MM.1S (cell line): ENCODE measurements at regions not wholly inside any gene's neighbourhood (a gene's known extent, or its start where the extent isn't known, plus 50 kb on each side); places are given as distances from the start of the nearest gene placed in this dataset.

ENCODE experiments used
- DNase-seq: peaks from one replicate; pipeline ENCODE4 v3.0.0-alpha.2; 2015
- H2AFZ ChIP-seq: fragments of 300-600 bp; sonication (generic); 2 replicates; pipeline ENCODE4 v1.6.0; 2016; ENCODE audit warnings: antibody characterized with exemption, low read length
- H3F3A ChIP-seq: fragments of 300-600 bp; sonication (generic); 2 replicates; pipeline ENCODE4 v1.6.1; 2016; ENCODE audit warnings: mild to moderate bottlenecking, antibody characterized with exemption, low read length, moderate library complexity, mixed read lengths; ENCODE audit not compliant: insufficient read depth
- H3K27ac ChIP-seq: fragments of 300-600 bp; sonication (generic); 2 replicates; pipeline ENCODE4 v1.5.1; 2016; ENCODE audit warnings: mild to moderate bottlenecking, low read length
- H3K27me3 ChIP-seq: fragments of 300-600 bp; sonication (generic); replicated peaks from 2 replicates; pipeline ENCODE4 v1.6.0; 2016; ENCODE audit warnings: low read length; ENCODE audit not compliant: insufficient read depth
- H3K36me3 ChIP-seq: fragments of 300-600 bp; sonication (generic); replicated peaks from 2 replicates; pipeline ENCODE4 v1.6.1; 2016; ENCODE audit warnings: mild to moderate bottlenecking, low read length, mixed read lengths; ENCODE audit not compliant: insufficient read depth
- H3K4me1 ChIP-seq: fragments of 300-600 bp; sonication (generic); 2 replicates; pipeline ENCODE4 v1.6.1; 2016; ENCODE audit warnings: low read length, mixed read lengths
- H3K4me2 ChIP-seq: fragments of 300-600 bp; sonication (generic); 2 replicates; pipeline ENCODE4 v1.6.0; 2016; ENCODE audit warnings: low read depth, low read length
- H3K4me3 ChIP-seq: fragments of 300-600 bp; sonication (generic); 2 replicates; pipeline ENCODE4 v1.5.1; 2016; ENCODE audit warnings: low read length, mixed read lengths
- H3K79me2 ChIP-seq: fragments of 300-600 bp; sonication (generic); 2 replicates; pipeline ENCODE4 v1.6.1; 2016; ENCODE audit warnings: mixed run types, low read length, mixed read lengths
- H3K9ac ChIP-seq: fragments of 300-600 bp; sonication (generic); 2 replicates; pipeline ENCODE4 v1.6.1; 2016; ENCODE audit warnings: low read length, mixed read lengths
- H3K9me2 ChIP-seq: fragments of 300-600 bp; sonication (generic); replicated peaks from 2 replicates; pipeline ENCODE4 v1.6.1; 2016; ENCODE audit warnings: mild to moderate bottlenecking, low read length, mixed read lengths; ENCODE audit not compliant: insufficient read depth
- H3K9me3 ChIP-seq: fragments of 300-600 bp; sonication (generic); replicated peaks from 2 replicates; pipeline ENCODE4 v1.6.1; 2016; ENCODE audit warnings: mild to moderate bottlenecking, low read length, mixed read lengths; ENCODE audit not compliant: insufficient read depth
- H4K20me1 ChIP-seq: fragments of 300-600 bp; sonication (generic); 2 replicates; pipeline ENCODE4 v1.6.1; 2016; ENCODE audit warnings: mild to moderate bottlenecking, low read length, moderate library complexity, mixed read lengths; ENCODE audit not compliant: insufficient read depth
- CTCF ChIP-seq: fragments of 300-600 bp; sonication (generic); IDR thresholded peaks from 2 replicates; pipeline ENCODE4 v1.5.1; 2016; ENCODE audit warnings: antibody characterized with exemption, low read length, mixed read lengths
- EZH2 ChIP-seq: fragments of 300-600 bp; sonication (generic); optimal IDR thresholded peaks from 2 replicates; pipeline ENCODE3; 2017; ENCODE audit warnings: low read depth, mild to moderate bottlenecking, antibody characterized with exemption, low read length, mixed read lengths
- EZH2phosphoT487 ChIP-seq: fragments of 300-600 bp; sonication (generic); IDR thresholded peaks from 2 replicates; pipeline ENCODE4 v1.6.1; 2018; ENCODE audit warnings: antibody characterized with exemption, low read length

- TF ChIP-seq CTCF (no peak), EZH2phosphoT487 (no peak), EZH2 (no peak)
- DNase-seq, result no peak
- Histone ChIP-seq H2AFZ (no peak overlapping the region), H3K4me2 (no peak overlapping the region), H3F3A (no peaks in the 10 kb centered on the region), H3K9me2 (no peaks in the 10 kb centered on the region), H3K79me2 (no peaks in the 10 kb centered on the region), H3K36me3 (no peaks in the 10 kb centered on the region), H3K9me3 (no peaks in the 10 kb centered on the region), H3K27me3 (no peaks in the 10 kb centered on the region), H3K4me3 (no peak overlapping the region), H3K9ac (no peak overlapping the region), H4K20me1 (no peaks in the 10 kb centered on the region), H3K4me1 (no peaks in the 10 kb centered on the region), H3K27ac (no peak overlapping the region)
Measured at GRCh38 chr6:23736577-23736976, 389.4 kb upstream of the NRSN1 start.

DNA sequence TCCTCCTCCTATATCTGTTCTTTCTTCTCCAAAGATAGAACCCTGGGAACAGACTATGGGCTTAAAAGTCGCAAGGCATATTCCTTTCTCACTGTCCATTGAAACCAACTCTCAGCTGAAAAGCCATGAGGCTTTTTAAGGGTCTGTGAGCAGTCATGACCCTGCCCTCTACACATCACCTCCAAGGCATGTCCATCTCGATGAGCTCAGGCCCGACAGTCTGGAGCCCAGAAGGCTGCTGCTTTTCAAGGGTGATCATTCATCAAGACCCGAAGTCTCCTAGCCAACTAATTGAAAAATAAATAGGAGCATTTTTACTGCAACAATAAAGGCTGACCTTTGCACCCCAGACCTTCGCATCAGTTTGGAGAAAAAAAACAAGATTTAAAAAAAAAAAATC lies 378.8 kb upstream of the NRSN1 start:
- Histone ChIP-seq H3K4me2 (no peak overlapping the region), H3F3A (no peaks in the 10 kb centered on the region), H3K9me2 (no peaks in the 10 kb centered on the region), H3K9me3 (no peaks in the 10 kb centered on the region), H3K79me2 (no peaks in the 10 kb centered on the region), H3K9ac (no peak overlapping the region), H3K27me3 (no peaks in the 10 kb centered on the region), H3K4me3 (no peak overlapping the region), H4K20me1 (no peaks in the 10 kb centered on the region), H3K36me3 (no peaks in the 10 kb centered on the region), H3K27ac (no peak overlapping the region), H3K4me1 (no peaks in the 10 kb centered on the region), H2AFZ (no peak overlapping the region)
- no peak for DNase-seq
- TF ChIP-seq EZH2 (no peak), EZH2phosphoT487 (no peak), CTCF (no peak)

DNA sequence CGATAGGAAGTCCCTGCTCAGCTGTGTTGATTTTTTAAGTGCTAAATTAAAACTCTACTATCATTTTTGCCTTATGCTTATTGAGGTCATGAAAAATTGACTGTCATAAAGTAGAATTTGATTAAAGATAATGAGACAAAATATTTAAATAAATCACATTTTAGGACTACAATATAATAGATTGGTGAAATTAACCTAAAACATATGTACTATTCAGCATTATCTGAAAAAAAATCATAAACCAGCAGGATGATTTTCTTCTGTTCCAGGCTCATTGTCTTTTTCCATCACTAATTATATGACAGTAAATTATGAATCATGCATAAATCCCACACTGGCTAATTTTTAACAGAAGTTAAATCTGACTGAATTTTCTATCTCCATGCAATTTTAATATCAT lies 373.6 kb upstream of the NRSN1 start:
- Histone ChIP-seq H2AFZ (no peak overlapping the region), H3K79me2 (no peaks in the 10 kb centered on the region), H3K4me2 (no peak overlapping the region), H3F3A (no peaks in the 10 kb centered on the region), H3K4me3 (no peak overlapping the region), H3K9me3 (no peaks in the 10 kb centered on the region), H3K4me1 (no peaks in the 10 kb centered on the region), H3K9me2 (no peaks in the 10 kb centered on the region), H3K27ac (no peak overlapping the region), H4K20me1 (no peaks in the 10 kb centered on the region), H3K36me3 (no peaks in the 10 kb centered on the region), H3K27me3 (no peaks in the 10 kb centered on the region), H3K9ac (no peak overlapping the region)
- no peak for DNase-seq
- no peak for TF ChIP-seq EZH2phosphoT487
- TF ChIP-seq CTCF, result no peak
- no peak for TF ChIP-seq EZH2
